ENCODE measurements at regions not wholly inside any gene's neighbourhood (a gene's known extent, or its start where the extent isn't known, plus 50 kb on each side); places are given as distances from the start of the nearest gene placed in this dataset.
"Not testable (repeated sequence)": the region's sequence is repeated elsewhere in the genome, so short reads cannot be mapped to it uniquely, and the experiment has no call there.

GRCh38 chr9:83191154-83191553 is 128.2 kb upstream of the RASEF start:
- no TSS peak for BruUV-seq (replicated peaks)
- POLR2A ChIA-PET: no interaction called here
- no peak overlapping the region for H3K9ac ChIP-seq (ENCODE audit: control insufficient read depth, insufficient read depth, low read length)
- no peaks in the 10 kb centered on the region for H3K79me2 ChIP-seq (ENCODE audit: control insufficient read depth, insufficient read depth, low read length)
- ATAC-seq: no peak
- no peak for FAIRE-seq
- SMC1A ChIA-PET (ENCODE audit: uncharacterized antibody, unreplicated experiment): no interaction called here
- RAD21 ChIA-PET (ENCODE audit: unreplicated experiment): no interaction called here
- H3K36me3 ChIP-seq (ENCODE audit: control insufficient read depth in 2 of 2, insufficient read depth in 2 of 2, low read length in 1 of 2): no peaks in the 10 kb centered on the region
- no peak overlapping the region for H2AFZ ChIP-seq (ENCODE audit: control insufficient read depth, low read depth, low read length)
- H3K9me3 ChIP-seq (replicated peaks; ENCODE audit: control insufficient read depth, insufficient read depth, low read length): no peaks in the 10 kb centered on the region
- CTCF ChIA-PET: no interaction called here
- TF ChIP-seq SUPT20H (IDR thresholded peaks at IDR 0.05; ENCODE audit: borderline replicate concordance, control insufficient read depth, low read depth, low read length) (no peak), IRF3 (IDR thresholded peaks at IDR 0.05) (no peak), YY1 (IDR thresholded peaks at IDR 0.05; ENCODE audit: low read depth, low read length) (no peak), SKIL (IDR thresholded peaks at IDR 0.05; ENCODE audit: low read depth, poor library complexity, severe bottlenecking) (no peak), NR2C1 (IDR thresholded peaks at IDR 0.05) (no peak), ATF3 (IDR thresholded peaks at IDR 0.05; ENCODE audit: borderline replicate concordance, extremely low read depth, low read depth, low read length) (no peak), USF2 (IDR thresholded peaks at IDR 0.05; ENCODE audit: borderline replicate concordance, low read depth, low read length) (no peak), ZNF24 (IDR thresholded peaks at IDR 0.05) (no peak), KDM1A (IDR thresholded peaks at IDR 0.05; ENCODE audit: borderline replicate concordance) (no peak), POLR2AphosphoS2 (IDR thresholded peaks at IDR 0.05; ENCODE audit: low read depth, low read length) (no peak)
- in situ Hi-C loops (cut with MboI): no loop called here
- H3K4me2 ChIP-seq (ENCODE audit: control insufficient read depth, insufficient read depth): no peak overlapping the region
- no peaks in the 10 kb centered on the region for H3K4me1 ChIP-seq (ENCODE audit: control insufficient read depth, insufficient read depth, low read length)
- H3K4me3 ChIP-seq: no peak overlapping the region
- no peak for DNase-seq (ENCODE audit: low read depth, low spot score)
- no peaks in the 10 kb centered on the region for H4K20me1 ChIP-seq (ENCODE audit: control insufficient read depth, insufficient read depth)
- intact Hi-C loops (cut with micrococcal nuclease; ENCODE audit: unreplicated experiment): no loop called here
- H3K27me3 ChIP-seq (replicated peaks in 1 of 2; ENCODE audit: control insufficient read depth in 2 of 2, insufficient read depth in 2 of 2, low read length in 1 of 2): no peaks in the 10 kb centered on the region
- H3K27ac ChIP-seq (ENCODE audit: control insufficient read depth, insufficient read depth): no peak overlapping the region

GRCh38 chr9:83189026-83189425 is 126.1 kb upstream of the RASEF start:
- RAD21 ChIA-PET (ENCODE audit: unreplicated experiment); H3K36me3 ChIP-seq (ENCODE audit: control insufficient read depth in 2 of 2, insufficient read depth in 2 of 2, low read length in 1 of 2); FAIRE-seq; H3K4me2 ChIP-seq (ENCODE audit: control insufficient read depth, insufficient read depth); H2AFZ ChIP-seq (ENCODE audit: control insufficient read depth, low read depth, low read length); POLR2A ChIA-PET; DNase-seq (ENCODE audit: low read depth, low spot score); H3K9ac ChIP-seq (ENCODE audit: control insufficient read depth, insufficient read depth, low read length); BruUV-seq (replicated peaks); SMC1A ChIA-PET (ENCODE audit: uncharacterized antibody, unreplicated experiment); H3K79me2 ChIP-seq (ENCODE audit: control insufficient read depth, insufficient read depth, low read length); in situ Hi-C loops (cut with MboI); H4K20me1 ChIP-seq (ENCODE audit: control insufficient read depth, insufficient read depth); H3K27me3 ChIP-seq (replicated peaks in 1 of 2; ENCODE audit: control insufficient read depth in 2 of 2, insufficient read depth in 2 of 2, low read length in 1 of 2); CTCF ChIA-PET; H3K9me3 ChIP-seq (replicated peaks; ENCODE audit: control insufficient read depth, insufficient read depth, low read length); intact Hi-C loops (cut with micrococcal nuclease; ENCODE audit: unreplicated experiment); ATAC-seq; H3K27ac ChIP-seq (ENCODE audit: control insufficient read depth, insufficient read depth); H3K4me3 ChIP-seq; H3K4me1 ChIP-seq (ENCODE audit: control insufficient read depth, insufficient read depth, low read length): not testable (repeated sequence)
- 1% methylated on average over 4 of the region's 4 CpGs for WGBS (ENCODE audit: insufficient coverage, insufficient replicate concordance, low lambda C conversion rate, missing lambda C conversion rate)

All from GM12878 (cell line).